GM19035 (cell line): ENCODE measurements at regions not wholly inside any gene's neighbourhood (a gene's known extent, or its start where the extent isn't known, plus 50 kb on each side); places are given as distances from the start of the nearest gene placed in this dataset.
"Not testable (repeated sequence)": the region's sequence is repeated elsewhere in the genome, so short reads cannot be mapped to it uniquely, and the experiment has no call there.

Experiments
- ATAC-seq: cut with Tn5 transposase; IDR thresholded peaks from one replicate; pipeline ENCODE4 v1.9.1; 2021; ENCODE audit not compliant: unreplicated experiment

DNA sequence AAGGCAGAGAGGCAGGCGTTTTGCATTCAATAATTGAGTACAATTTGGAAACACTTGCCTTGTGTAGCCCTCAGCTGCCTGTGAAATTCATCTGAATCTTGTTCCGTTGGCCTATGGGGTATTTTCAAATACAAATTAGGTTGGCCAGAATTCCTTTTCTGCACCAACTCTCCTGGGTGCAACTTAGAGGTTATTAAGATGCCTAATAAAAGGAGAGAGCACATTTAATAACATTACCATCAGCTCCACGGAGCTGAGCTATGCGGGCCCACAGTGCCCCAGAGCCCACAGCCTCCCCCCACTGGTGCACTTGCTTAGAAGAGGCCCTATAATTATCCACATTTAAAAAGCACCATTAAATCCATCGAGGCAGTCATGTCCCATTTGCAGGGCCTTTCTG lies 367.6 kb upstream of the CLINT1 start:
- no peak for ATAC-seq

DNA sequence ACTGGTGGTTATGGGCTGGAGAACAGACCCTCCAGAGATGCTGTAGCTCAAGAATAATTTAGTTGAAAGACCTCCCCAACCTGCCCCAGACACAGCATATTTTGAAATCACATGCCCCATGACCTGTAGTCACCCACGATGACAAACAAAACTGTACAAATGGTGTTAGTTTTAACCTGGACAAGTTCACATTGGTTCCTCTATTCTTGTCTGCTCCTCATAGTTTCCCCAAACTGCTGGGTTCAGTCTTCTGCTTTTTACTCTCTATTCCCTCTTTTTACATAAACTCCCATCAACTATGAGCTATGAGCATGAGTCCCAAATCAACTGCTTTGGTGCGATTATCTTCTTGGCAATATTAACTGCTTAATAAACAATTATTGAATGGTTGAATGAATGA lies 365.3 kb upstream of the CLINT1 start:
- no peak for ATAC-seq

DNA sequence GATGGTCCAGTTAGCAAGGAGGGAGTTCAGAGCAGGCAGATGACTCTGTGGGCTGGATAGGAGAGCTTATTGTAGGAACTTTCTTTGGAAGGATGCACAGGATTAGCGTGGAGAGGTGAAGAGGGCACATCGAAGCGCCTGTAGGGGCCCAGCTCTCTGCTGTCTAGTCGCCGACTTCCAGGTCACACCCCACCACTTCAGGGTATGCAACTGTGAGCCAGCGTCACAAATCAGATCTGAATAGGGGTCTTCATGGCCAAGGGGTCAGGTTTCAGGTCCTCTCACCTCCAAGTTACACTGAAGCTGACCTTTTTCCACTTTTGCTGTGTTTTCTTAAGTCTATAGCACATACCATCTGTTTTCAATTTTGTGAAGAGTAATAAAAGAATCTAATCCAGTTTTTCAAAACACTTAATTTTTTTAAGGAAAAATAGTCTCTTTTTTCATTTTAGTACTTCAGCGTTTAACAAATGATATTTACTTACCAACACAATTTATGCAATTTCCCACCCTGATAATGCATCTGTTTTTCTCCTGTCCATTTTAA lies 364.2 kb upstream of the CLINT1 start:
- ATAC-seq = no peak

DNA sequence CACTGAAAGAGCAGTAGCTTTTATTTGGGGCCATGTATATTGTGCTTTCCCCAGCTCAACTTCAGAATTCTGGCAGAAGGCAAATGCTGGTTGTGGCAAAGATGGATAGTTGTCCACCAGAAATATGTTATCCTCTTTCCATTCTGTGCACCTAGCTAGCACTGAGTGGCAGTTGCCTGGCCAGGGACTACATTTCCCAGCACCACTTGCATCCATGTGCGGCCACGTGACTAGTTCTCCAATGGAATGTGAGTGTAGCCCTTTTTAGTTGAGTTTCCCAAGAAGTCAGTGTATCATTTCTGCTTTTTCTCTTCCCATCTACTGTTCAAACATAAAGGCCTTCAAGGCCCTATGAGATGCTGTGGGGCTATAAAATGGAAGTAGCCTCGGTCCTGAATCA lies 354.0 kb upstream of the CLINT1 start:
- no peak for ATAC-seq

DNA sequence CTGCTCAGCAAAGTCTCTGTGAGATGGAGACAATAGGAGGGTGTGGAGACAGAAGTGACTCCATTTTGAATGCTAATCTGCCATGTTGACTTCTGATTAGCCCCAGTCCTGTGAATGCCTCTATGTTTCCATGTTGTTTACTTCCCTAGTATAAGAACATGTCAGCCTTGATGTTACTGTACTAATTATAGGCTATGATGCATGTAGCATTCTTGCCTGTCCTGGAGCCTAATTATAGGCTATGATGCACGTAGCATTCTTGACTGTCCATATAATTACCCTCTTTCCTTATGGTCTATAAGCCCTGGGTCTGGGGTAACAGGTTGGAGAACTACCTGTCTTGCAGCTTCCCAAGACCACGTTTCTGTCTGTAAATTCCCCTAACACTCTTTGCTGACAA lies 353.3 kb upstream of the CLINT1 start:
- no peak for ATAC-seq

DNA sequence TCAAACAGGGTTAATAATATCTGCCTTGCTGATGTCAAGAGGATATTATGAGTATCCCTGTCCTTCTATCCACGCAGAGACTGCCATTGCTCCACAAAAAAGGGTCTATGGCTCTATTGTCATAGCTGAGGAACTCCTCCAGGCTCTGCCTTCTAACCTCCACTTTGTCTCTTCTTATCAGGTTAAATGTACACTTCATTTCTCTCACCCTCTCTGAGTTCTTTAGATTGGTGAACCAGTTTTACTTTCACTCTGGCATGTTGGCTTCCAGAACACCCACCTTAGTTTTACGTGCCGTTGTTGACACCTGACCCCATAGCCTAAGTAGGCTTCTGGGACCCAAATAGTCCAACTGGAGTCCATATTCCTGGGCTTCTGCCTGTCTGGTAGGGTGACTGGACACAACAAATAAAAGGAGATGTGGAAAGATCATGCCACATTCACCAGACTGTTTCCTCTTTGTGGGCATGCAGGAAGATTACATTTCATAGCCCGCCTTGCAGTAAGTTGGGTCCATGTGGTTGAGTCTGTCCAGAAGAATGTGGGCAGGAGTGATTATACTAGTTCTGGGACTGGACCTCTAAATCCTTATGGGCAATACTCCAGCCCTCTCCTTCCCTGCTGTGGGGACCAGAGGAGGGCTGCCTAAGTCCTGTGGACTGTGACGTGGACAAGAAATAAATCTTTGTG lies 350.4 kb upstream of the CLINT1 start:
- no peak for ATAC-seq

DNA sequence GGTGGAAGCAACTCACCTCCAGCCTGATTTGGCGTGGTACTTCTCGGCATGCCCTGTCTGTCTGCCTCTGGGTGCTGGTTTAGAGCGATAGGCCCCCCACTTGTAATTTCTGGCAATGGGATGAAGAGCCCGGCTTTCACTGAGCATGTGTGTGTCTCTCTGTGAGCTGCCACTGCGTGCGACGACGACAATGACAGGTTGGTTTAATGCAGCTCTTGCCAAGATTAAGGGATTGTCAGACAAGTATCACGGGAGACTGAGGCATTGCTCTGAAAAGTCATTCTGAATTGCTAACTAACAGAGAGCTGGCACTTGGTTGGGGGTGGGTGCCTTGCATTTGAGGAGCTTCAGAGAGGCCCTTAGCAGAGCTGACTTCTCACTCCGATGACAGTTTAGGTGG lies 348.8 kb upstream of the CLINT1 start:
- ATAC-seq = no peak

DNA sequence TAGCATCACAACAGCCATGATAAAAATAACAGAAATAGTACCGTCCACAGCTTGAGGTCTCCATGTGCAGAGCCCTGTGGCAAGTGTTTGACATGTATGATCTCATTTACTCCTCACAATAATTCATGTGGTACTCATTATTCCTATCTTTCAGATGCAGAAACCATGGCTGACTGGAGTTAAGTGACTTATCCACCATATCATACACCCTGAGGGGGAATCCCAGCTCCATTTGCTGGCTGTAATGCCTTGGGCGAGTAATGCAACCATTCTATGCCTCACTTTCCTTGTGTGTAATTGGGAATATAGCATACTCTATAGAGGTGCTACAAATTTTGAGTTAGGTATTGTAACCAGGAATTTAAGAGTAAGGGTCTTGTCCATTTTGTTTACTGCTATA lies 347.0 kb upstream of the CLINT1 start:
- no peak for ATAC-seq

DNA sequence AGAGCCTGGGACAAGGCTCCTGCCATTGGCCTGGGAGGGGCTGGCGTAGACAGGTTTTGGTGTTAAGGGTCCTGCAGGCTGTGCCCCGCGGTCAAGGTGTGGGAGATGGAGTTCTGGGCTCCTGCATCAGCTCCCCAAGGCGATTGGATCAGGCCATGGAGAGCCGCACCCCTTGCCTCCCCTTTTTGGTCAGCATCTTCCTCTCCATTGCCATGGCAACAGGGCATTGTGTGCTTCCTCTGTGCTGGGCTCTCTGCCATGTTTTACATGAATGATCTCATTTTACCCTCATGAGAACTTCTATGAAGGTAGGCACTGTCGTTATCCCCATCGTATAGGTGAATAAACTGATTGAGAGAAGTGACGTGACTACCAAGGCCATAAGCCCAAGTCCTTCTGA lies 344.3 kb upstream of the CLINT1 start:
- no peak for ATAC-seq

DNA sequence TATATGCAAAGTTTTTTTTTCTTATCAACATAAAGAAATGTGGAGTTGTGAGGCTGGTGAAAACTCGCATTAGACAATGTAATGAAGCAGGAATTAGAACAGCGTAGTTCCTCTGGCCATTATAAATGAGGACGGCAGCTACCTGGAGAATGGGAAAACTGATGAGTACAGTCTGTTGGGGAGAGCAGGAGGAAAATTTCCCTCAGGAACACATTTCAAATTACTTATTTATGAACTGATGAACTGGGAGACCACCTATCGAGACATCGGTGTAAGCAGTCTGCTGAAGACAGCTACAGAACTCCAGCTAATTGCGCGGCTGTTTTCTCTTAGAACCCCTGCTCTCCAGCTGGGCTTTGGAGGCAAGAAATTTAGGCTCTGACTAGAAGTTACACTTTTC lies 343.9 kb upstream of the CLINT1 start:
- no peak for ATAC-seq

DNA sequence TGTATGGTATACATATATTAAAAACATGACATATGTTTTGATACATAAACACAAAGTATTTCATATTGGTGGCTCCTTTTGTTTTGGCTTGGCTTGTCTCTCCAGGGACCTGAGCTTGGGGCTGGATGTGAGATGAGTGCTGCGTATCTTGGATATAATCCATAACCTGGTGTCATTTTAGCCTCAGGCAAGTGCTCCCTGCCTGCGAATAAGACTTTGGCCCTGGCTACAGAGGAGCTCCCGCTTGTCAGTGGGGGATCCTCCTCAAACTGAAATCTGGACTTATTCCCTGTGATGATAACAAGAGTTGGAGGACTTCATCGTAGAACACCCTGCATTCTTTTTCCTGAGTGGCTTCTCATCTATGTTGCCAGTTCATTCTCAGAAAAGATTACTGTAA lies 341.7 kb upstream of the CLINT1 start:
- ATAC-seq = no peak

DNA sequence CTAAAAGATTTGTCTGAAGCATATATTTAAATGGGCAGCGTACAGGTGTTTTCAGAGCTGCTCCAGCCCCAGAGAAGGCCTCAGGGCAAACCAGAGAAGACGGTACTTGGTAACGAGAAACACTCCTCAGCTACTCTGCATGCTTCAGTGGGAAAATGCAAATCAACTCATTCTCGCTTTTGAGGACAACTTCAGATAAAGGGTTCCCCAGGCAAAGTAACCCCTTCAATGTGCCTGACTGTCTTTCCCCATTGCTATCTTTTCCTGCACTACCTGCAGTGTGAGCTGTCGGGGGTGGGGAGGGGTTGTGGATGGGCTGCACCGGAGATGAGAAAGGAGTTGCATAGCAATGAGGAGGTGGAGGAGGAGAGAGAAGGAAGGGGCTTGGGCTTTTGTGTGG lies 339.7 kb upstream of the CLINT1 start:
- ATAC-seq = peak; percentile 95

DNA sequence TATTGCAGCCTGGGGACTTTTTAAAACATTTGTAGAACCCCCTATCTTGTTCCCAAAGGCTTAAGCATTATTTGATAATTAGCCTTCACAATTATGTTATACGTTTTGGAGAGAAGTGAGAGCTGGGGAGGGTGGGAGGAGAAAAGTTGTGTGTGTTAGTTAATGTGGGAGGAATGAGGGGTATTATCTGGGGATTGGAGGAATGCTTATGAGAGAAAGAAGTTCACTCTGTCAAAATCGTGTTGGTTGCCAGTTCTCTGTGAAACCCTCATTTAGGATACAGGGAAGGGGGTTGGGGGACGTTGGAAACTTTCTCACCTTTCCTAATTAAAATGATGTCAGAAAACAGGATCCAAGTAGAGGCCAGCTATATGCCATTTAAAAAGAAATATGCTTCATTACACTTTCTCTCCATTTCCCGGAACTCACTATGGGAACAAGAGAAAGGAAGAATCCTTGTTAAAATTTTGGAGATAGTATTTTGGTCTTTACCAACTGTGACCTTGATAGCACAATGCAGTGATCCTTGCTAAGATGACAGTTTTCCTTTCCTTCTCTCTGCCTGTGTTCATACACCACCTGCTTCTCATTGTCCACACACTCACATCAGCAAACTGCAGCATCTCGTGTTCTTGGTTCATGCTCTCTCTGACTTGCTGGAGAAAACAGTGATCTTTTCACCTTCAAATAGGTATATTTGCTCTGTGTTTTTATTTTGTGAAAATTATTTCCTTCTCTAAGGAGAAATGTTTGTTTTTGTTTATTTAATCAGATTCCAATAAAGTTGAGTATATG lies 336.7 kb upstream of the CLINT1 start:
- no peak for ATAC-seq

DNA sequence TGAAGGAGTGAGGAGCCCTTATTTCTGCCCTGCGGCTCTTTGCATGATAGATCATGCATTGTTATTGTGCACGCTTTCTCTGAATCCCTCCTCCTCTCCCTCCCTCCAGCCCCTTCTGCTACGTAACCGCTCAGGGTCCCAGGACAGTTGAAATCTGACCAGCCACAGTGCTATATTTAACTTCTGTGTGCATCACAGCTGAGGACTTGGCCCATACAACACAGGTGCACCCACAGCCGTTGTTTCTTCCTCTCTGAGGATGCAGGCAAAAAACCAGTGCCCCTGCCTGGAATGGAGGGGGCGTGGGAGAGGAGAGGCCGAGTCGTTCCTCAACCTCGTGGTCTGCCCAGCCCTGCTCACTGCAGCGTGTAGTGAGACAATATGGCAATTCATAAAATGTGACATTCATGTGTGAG lies 335.6 kb upstream of the CLINT1 start:
- ATAC-seq = no peak

DNA sequence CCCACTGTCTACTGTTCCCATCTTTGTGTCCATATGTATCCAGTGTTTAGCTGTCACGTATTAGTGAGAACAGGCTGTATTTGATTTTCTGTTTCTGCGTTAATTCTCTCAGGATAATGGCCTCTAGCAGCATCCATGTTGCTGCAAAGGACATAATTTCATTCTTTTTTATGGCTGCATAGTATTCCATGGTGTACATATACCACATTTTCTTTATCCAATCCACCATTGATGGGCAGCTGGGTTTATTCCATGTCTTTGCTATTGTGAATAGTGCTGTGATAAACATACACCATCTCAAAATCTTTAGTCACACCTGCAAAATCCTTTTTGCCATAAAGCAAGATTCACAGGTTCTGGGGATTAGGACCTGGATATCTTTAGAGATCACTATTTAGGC lies 334.4 kb upstream of the CLINT1 start:
- ATAC-seq = not testable (repeated sequence)

DNA sequence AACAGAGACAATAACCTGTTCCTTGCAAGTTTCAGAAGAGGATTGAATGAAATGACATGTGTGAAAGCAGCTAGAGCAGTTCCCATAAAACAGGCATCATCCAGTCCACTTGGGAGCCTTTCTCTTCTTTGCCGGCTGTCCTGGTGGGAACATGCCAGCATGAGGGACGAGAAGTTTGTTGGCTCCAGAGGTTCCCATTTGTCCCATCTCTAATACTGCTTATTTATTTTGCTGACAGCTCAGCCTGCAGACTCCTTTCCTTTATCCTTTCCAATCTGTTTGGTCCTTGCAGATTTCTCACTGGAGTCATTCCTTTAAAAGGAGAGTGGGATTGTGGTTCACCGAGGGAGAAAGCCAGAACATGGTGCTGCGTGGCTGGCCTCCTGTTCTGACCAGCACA lies 321.5 kb upstream of the CLINT1 start:
- ATAC-seq = no peak

DNA sequence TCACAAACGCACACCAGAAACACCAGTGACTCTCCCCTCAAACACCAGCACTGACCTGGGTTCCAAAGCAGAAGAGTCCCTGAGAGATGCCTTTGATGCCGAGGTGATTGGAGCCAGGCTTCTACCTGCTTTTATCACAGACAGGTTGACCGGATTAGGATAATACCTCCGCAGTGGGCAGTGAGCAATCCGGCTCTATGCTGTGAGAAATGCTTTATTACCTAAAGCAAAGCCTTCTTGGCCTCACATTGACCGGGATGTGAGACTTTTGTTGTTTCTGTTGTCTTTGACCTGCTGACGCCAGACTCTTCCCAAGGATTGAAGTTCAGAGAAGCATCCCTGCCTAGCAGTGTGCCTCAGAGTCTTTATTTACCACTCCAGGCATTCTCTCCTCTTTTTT lies 320.3 kb upstream of the CLINT1 start:
- ATAC-seq = no peak

DNA sequence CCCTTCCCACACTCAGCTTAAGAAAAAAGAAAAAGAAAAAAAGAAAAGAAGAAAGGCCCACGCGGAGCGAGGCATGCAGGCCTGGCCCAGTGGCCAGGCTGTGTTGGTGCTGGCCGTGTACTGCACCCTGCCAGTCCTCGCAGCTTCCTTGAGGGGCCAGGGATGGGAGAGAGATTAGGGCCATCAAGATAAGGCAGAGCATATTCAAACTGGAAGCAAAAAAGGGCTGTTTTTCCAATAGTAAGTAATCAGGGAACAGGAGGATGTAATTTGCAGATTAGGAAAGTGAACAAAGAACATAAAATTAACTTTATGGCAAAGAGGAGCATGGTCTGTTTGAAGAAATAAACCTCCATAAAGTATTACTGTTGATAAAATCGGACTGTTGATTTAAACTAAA lies 319.6 kb upstream of the CLINT1 start:
- ATAC-seq = no peak

DNA sequence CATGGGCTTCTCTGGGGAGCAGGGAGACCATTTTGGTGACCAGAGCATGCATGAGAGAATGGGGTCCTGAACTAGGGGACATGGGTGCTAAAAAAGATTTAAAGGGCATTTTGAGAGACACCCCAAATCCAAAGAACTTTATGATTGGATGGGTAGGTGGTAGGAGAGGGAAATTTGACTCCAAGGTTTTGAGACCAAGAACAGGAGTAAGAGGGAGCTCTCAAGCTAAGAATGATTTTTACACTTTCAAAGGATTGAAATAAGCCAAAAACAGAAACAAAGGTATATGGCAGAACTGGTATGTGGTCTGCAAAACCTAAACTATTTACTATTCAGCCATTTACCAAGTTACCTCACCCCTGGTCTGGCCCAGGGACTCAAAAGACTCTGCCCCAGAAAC lies 318.2 kb upstream of the CLINT1 start:
- no peak for ATAC-seq

DNA sequence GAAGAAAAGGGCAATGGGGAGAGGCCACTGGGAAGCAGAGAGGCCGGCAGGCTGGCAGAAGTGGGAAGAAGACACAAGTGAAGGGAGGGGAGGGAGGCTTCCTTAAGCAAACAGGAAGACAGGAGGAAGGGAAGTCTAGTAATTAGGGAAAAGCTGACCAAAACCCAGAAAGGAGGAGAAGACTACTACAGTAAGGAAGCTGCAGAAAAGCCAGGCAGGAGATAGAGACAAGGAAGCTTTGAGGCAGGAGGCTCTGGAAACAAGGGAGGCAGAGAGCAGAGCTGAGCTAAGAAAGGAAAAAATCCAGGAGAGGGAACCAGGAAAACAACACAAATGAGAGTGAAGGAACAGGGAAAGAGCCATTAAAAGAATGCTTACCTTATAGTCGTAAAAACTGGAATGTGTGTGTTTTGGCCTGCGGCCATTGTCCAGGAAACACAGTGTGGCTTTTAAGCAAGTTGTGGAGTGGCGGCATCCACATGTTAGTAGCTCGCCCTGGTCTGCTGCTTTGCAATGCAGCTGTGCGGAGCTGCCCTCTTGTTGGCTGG lies 317.1 kb upstream of the CLINT1 start:
- no peak for ATAC-seq

DNA sequence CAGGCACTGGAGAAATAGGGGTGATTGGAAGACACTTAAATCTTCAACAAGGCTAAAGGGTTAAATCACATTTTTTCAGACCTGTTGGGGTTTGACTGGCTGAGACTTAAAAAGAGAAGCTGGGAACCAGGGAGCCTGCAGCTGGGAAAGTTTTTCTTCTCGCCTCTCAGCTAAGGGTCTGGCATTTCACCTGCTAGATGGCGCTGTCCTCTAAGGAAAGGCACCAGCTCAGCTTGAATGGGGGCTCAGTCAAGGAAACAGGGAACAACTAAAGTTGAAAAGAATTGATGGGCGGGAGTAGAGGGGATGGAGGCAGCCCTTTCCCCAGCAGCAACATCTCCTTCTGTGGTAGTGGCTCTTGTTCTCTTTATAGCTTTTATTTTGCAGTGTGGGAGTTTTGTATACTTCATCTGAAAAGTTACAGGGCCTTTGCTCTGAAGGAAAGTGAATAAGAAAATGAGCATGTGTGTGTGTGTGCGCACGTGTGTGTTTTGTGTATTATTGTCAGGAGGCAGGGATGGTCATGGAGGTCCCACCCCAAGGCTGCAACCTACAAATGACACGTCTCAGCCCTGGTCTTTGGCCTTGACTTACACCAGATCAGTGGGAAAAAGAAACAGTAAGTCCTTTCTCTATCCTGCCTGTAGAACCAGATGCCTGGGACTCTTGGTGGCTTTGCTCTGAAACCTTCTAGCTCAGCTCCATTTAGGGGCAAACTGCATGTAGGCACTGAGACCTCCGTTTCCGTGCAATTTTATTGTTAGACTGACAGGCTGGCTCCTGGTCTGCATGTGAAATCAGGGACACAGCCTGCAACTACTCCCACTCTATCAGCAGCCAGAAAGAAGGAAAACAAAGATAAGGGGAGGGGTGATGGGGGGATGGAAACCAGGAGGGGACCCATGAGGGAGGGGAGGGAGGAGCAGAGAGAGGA lies 316.2 kb upstream of the CLINT1 start:
- ATAC-seq = peak; percentile 77
